ENCODE measurements at regions not wholly inside any gene's neighbourhood (a gene's known extent, or its start where the extent isn't known, plus 50 kb on each side); places are given as distances from the start of the nearest gene placed in this dataset.

DNA sequence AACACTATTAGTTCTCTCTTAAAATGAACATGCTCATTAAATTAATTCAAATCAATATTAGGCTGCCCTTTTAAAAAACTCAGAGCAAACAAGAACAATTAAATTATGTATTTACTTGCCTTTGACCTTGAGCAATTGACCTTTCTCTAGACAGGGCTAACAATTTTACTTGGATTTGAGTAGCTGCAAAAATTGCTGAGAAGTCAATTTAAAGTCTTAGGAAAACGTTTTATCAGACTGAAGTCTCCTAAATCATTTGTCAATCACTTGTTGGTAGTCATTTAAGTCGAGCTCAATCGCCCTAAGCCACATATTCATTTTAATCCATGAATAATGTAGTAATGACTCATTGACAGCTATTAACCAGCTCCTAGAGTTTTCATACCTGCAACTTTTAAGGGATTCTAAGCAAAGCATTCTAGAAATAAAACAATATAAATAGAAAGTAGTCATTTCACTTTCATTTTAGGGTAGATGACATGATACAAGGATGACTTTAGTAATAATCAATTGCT is 84.9 kb upstream of the SEC61G start:
- no peak for TF ChIP-seq CTCF (IDR thresholded peaks at IDR 0.05)
- no peak for TF ChIP-seq POLR2A (IDR thresholded peaks at IDR 0.05)

Measured in right lobe of liver (tissue), 4 donors.